Endothelial cell of umbilical vein (primary cell): ENCODE measurements at regions not wholly inside any gene's neighbourhood (a gene's known extent, or its start where the extent isn't known, plus 50 kb on each side); places are given as distances from the start of the nearest gene placed in this dataset.

ENCODE experiments used
- CTCF ChIP-seq, 2 donors: IDR thresholded peaks; 1 replicate in 1 of 2; 2 replicates in 1 of 2; pipeline ENCODE4 v1.5.1; 2011; ENCODE audit warnings: low read length in 2 of 2, mild to moderate bottlenecking in 2 of 2, moderate library complexity in 2 of 2, control low read depth in 1 of 2, inconsistent platforms in 1 of 2, low read depth in 1 of 2; ENCODE audit not compliant: insufficient read depth in 1 of 2; ENCODE audit errors: extremely low read depth in 1 of 2
- EZH2 ChIP-seq: IDR thresholded peaks from 2 replicates; pipeline ENCODE4 v1.6.1; 2012; ENCODE audit warnings: borderline replicate concordance, low read depth, mild to moderate bottlenecking, moderate library complexity, low read length, inconsistent platforms; ENCODE audit not compliant: severe bottlenecking
- MAX ChIP-seq: IDR thresholded peaks from 2 replicates; pipeline ENCODE4 v1.6.1; 2011; ENCODE audit not compliant: insufficient read depth, insufficient read length
- MYC ChIP-seq: IDR thresholded peaks from one replicate; pipeline ENCODE4 v1.6.1; 2011; ENCODE audit warnings: mild to moderate bottlenecking, low read depth, low read length
- POLR2A ChIP-seq: IDR thresholded peaks from 2 replicates; pipeline ENCODE4 v1.6.1; 2012; ENCODE audit warnings: low read depth, mild to moderate bottlenecking, control low read depth, low read length
- POLR2AphosphoS5 ChIP-seq: IDR thresholded peaks from 2 replicates; pipeline ENCODE4 v1.6.1; 2012; ENCODE audit warnings: low read depth, mild to moderate bottlenecking, control low read depth, low read length, moderate library complexity; ENCODE audit not compliant: insufficient read depth

GRCh38 chr5:82673057-82673809 is 395.1 kb upstream of the RPS23 start:
- TF ChIP-seq POLR2AphosphoS5: no peak
- no peak for TF ChIP-seq EZH2
- no peak for TF ChIP-seq CTCF (IDR thresholded peaks at IDR 0.05; ENCODE audit: extremely low read depth in 1 of 2, insufficient read depth in 1 of 2, low read depth in 1 of 2, low read length in 2 of 2)
- TF ChIP-seq POLR2A: no peak
- TF ChIP-seq MAX: no peak
- TF ChIP-seq MYC: no peak
